Neural crest cell (in vitro differentiated cells): ENCODE measurements at regions not wholly inside any gene's neighbourhood (a gene's known extent, or its start where the extent isn't known, plus 50 kb on each side); places are given as distances from the start of the nearest gene placed in this dataset.

Source experiments
- DNase-seq: peaks from one replicate; pipeline ENCODE4 v3.0.0; 2021; ENCODE audit warnings: low read depth, mixed read lengths, low spot score
- H3K27ac Mint-ChIP-seq: one replicate; pipeline ENCODE4 v1.8.0; 2021; ENCODE audit warnings: mild to moderate bottlenecking, mixed read lengths; ENCODE audit not compliant: unreplicated experiment
- H3K27me3 Mint-ChIP-seq: 2 replicates; pipeline ENCODE4 v1.8.0; 2021; ENCODE audit warnings: low read depth, mild to moderate bottlenecking, mixed read lengths
- H3K36me3 Mint-ChIP-seq: 2 replicates; pipeline ENCODE4 v1.8.0; 2021; ENCODE audit warnings: low read depth, mild to moderate bottlenecking, mixed read lengths
- H3K4me1 Mint-ChIP-seq: 2 replicates; pipeline ENCODE4 v1.8.0; 2021; ENCODE audit warnings: mixed read lengths
- H3K4me3 Mint-ChIP-seq: one replicate; pipeline ENCODE4 v1.8.0; 2021; ENCODE audit warnings: mild to moderate bottlenecking, mixed read lengths
- H3K9me3 Mint-ChIP-seq: 2 replicates; pipeline ENCODE4 v1.8.0; 2021; ENCODE audit warnings: mixed read lengths
- TF ChIP-seq, protein P1 (sequence below): fragments of 200-600 bp; sonication (generic); conservative IDR thresholded peaks from 2 replicates; pipeline ENCODE4 v1.5.0; 2021; ENCODE audit warnings: antibody characterized with exemption, mild to moderate bottlenecking

GRCh38 chr6:163630096-163630495 lies 215.6 kb downstream of the QKI start:
- TF ChIP-seq, protein P1, sequence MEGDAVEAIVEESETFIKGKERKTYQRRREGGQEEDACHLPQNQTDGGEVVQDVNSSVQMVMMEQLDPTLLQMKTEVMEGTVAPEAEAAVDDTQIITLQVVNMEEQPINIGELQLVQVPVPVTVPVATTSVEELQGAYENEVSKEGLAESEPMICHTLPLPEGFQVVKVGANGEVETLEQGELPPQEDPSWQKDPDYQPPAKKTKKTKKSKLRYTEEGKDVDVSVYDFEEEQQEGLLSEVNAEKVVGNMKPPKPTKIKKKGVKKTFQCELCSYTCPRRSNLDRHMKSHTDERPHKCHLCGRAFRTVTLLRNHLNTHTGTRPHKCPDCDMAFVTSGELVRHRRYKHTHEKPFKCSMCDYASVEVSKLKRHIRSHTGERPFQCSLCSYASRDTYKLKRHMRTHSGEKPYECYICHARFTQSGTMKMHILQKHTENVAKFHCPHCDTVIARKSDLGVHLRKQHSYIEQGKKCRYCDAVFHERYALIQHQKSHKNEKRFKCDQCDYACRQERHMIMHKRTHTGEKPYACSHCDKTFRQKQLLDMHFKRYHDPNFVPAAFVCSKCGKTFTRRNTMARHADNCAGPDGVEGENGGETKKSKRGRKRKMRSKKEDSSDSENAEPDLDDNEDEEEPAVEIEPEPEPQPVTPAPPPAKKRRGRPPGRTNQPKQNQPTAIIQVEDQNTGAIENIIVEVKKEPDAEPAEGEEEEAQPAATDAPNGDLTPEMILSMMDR: no peak
- no peaks in the 10 kb centered on the region for H3K9me3 Mint-ChIP-seq
- H3K36me3 Mint-ChIP-seq: peaks cover 2% of the 10 kb centered on the region
- H3K27ac Mint-ChIP-seq: no peak overlapping the region
- peaks cover 5% of the 10 kb centered on the region for H3K4me1 Mint-ChIP-seq
- no peaks in the 10 kb centered on the region for H3K27me3 Mint-ChIP-seq
- H3K4me3 Mint-ChIP-seq: no peak overlapping the region
- no peak for DNase-seq
